GM12878 (cell line): ENCODE measurements at regions not wholly inside any gene's neighbourhood (a gene's known extent, or its start where the extent isn't known, plus 50 kb on each side); places are given as distances from the start of the nearest gene placed in this dataset.
A peak's percentile ranks its signal among the peaks of the same experiment; 100 is the strongest.

Experiments
- CBX3 ChIP-seq: fragments of 200-600 bp; sonication (generic); IDR thresholded peaks from 2 replicates; pipeline ENCODE4 v1.6.1; 2016; ENCODE audit warnings: low read depth, borderline replicate concordance
- CHD1 ChIP-seq: IDR thresholded peaks from 2 replicates; pipeline ENCODE4 v1.6.1; 2012; ENCODE audit warnings: low read depth, low read length, improper control_type of control experiment
- HCFC1 ChIP-seq: fragments of 150-350 bp; IDR thresholded peaks from 2 replicates; pipeline ENCODE4 v1.6.1; 2014; ENCODE audit warnings: low read length
- NFXL1 ChIP-seq: fragments of 450-650 bp; IDR thresholded peaks from 2 replicates; pipeline ENCODE4 v1.6.1; 2017; ENCODE audit warnings: antibody characterized with exemption, mild to moderate bottlenecking, borderline replicate concordance
- RB1 ChIP-seq: fragments of 450-650 bp; formaldehyde crosslinking; IDR thresholded peaks from 2 replicates; pipeline ENCODE4 v1.6.1; 2017; ENCODE audit warnings: mild to moderate bottlenecking, borderline replicate concordance
- STAT3 ChIP-seq: IDR thresholded peaks from 2 replicates; pipeline ENCODE4 v1.6.1; 2011; ENCODE audit warnings: low read depth, low read length, improper control_type of control experiment
- WRNIP1 ChIP-seq: IDR thresholded peaks from 2 replicates; pipeline ENCODE4 v1.6.1; 2011; ENCODE audit warnings: low read depth, low read length, improper control_type of control experiment, borderline replicate concordance
- ZNF207 ChIP-seq: fragments of 450-650 bp; IDR thresholded peaks from 2 replicates; pipeline ENCODE4 v1.6.1; 2014; ENCODE audit warnings: antibody characterized with exemption, mild to moderate bottlenecking, borderline replicate concordance
- ZNF384 ChIP-seq: IDR thresholded peaks from 2 replicates; pipeline ENCODE4 v1.6.1; 2012; ENCODE audit warnings: low read depth, mild to moderate bottlenecking, low read length, improper control_type of control experiment, borderline replicate concordance
- TF ChIP-seq, protein P1 (sequence below): fragments of 450-650 bp; IDR thresholded peaks from 2 replicates; pipeline ENCODE4 v1.6.1; 2017; ENCODE audit warnings: mild to moderate bottlenecking, low read depth, inconsistent platforms; ENCODE audit not compliant: poor library complexity, severe bottlenecking
- TF ChIP-seq, protein P2 (sequence below): fragments of 450-650 bp; IDR thresholded peaks from 2 replicates; pipeline ENCODE4 v1.6.1; 2014; ENCODE audit warnings: mild to moderate bottlenecking
- TF ChIP-seq, protein P3 (sequence below): IDR thresholded peaks from 2 replicates; pipeline ENCODE4 v1.6.1; 2012; ENCODE audit warnings: mild to moderate bottlenecking, low read depth, low read length

DNA sequence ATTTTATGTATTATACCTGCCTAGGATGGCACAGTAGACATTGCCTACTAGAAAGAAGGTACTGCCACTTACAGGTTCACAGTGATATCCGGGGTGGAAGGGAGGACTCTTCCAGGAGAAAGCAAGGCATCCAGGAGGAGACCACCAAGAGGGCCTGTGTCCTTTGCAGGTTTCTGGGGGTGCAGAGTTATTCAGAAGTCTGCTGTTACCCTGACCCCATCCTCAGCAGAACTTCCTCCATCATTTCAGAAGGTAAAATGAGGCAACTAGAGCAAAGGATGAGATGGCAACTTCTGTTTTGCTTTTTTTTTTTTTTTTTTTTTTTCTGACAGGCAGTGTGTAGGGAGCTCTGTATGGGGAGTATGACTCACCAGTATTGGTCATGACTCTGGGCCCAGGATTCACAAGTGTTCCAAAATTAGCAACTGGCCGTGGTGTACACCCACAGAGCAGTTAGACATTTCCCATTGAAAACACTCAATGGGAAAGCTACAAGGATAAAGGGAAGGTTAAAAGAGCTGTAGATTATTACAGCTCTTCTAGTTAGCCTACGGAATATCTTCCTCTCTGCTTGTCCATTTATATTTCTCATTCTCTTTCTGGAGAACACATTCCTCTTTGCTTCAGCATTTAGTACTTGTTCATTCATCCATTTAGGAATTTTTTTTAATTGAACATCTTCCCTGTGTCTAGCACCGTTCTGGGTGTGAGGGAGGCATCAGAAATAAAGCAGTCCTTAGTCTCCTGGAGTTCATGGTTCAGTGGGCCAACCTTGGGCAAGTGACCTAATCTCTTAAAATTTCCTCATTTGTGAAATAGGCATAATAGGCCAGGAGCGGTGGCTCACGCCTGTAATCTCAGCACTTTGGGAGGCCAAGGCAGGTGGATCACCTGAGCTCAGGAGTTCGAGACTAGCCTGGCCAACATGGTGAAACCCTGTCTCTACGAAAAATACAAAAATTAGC lies 50.5 kb upstream of the PPP2R5A start (continued):
- TF ChIP-seq, protein P1, sequence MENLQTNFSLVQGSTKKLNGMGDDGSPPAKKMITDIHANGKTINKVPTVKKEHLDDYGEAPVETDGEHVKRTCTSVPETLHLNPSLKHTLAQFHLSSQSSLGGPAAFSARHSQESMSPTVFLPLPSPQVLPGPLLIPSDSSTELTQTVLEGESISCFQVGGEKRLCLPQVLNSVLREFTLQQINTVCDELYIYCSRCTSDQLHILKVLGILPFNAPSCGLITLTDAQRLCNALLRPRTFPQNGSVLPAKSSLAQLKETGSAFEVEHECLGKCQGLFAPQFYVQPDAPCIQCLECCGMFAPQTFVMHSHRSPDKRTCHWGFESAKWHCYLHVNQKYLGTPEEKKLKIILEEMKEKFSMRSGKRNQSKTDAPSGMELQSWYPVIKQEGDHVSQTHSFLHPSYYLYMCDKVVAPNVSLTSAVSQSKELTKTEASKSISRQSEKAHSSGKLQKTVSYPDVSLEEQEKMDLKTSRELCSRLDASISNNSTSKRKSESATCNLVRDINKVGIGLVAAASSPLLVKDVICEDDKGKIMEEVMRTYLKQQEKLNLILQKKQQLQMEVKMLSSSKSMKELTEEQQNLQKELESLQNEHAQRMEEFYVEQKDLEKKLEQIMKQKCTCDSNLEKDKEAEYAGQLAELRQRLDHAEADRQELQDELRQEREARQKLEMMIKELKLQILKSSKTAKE, result no peak
- no peak for TF ChIP-seq CHD1
- no peak for TF ChIP-seq HCFC1
- TF ChIP-seq, protein P2, sequence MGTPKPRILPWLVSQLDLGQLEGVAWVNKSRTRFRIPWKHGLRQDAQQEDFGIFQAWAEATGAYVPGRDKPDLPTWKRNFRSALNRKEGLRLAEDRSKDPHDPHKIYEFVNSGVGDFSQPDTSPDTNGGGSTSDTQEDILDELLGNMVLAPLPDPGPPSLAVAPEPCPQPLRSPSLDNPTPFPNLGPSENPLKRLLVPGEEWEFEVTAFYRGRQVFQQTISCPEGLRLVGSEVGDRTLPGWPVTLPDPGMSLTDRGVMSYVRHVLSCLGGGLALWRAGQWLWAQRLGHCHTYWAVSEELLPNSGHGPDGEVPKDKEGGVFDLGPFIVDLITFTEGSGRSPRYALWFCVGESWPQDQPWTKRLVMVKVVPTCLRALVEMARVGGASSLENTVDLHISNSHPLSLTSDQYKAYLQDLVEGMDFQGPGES, result no peak
- no peak for TF ChIP-seq CBX3
- no peak for TF ChIP-seq ZNF207
- TF ChIP-seq NFXL1, result no peak
- TF ChIP-seq, protein P3, sequence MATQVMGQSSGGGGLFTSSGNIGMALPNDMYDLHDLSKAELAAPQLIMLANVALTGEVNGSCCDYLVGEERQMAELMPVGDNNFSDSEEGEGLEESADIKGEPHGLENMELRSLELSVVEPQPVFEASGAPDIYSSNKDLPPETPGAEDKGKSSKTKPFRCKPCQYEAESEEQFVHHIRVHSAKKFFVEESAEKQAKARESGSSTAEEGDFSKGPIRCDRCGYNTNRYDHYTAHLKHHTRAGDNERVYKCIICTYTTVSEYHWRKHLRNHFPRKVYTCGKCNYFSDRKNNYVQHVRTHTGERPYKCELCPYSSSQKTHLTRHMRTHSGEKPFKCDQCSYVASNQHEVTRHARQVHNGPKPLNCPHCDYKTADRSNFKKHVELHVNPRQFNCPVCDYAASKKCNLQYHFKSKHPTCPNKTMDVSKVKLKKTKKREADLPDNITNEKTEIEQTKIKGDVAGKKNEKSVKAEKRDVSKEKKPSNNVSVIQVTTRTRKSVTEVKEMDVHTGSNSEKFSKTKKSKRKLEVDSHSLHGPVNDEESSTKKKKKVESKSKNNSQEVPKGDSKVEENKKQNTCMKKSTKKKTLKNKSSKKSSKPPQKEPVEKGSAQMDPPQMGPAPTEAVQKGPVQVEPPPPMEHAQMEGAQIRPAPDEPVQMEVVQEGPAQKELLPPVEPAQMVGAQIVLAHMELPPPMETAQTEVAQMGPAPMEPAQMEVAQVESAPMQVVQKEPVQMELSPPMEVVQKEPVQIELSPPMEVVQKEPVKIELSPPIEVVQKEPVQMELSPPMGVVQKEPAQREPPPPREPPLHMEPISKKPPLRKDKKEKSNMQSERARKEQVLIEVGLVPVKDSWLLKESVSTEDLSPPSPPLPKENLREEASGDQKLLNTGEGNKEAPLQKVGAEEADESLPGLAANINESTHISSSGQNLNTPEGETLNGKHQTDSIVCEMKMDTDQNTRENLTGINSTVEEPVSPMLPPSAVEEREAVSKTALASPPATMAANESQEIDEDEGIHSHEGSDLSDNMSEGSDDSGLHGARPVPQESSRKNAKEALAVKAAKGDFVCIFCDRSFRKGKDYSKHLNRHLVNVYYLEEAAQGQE, result no peak
- TF ChIP-seq STAT3, result no peak
- no peak for TF ChIP-seq WRNIP1
- TF ChIP-seq RB1, result no peak
- TF ChIP-seq ZNF384, result peak; percentile 89
